ENCODE measurements at regions not wholly inside any gene's neighbourhood (a gene's known extent, or its start where the extent isn't known, plus 50 kb on each side); places are given as distances from the start of the nearest gene placed in this dataset.
"Not testable (repeated sequence)": the region's sequence is repeated elsewhere in the genome, so short reads cannot be mapped to it uniquely, and the experiment has no call there.

- no peak for DNase-seq (ENCODE audit: low read depth)
Observed at GRCh38 chr1:192418552-192419285, 101.9 kb downstream of the RGS21 start.

DNA sequence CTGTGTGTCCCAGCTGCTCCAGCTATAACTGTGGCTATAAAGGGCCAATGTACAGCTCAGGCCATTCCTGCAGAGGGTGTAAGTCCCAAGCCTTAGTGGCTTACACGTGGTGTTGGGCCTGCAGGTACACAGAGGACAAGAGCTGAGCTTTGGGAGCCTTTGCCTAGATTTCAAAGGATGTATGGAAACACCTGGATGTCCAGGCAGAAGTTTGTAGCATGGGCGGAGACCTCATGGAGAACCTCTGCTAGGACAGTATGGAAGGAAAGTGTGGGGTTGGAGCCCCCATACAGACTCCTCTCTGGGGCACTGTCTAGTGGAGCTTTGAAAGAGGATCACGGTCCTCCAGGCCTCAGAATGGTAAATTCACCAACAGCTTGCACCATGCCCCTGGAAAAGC, 113.9 kb downstream of the RGS21 start:
- no peak for DNase-seq (ENCODE audit: low read depth)

DNA sequence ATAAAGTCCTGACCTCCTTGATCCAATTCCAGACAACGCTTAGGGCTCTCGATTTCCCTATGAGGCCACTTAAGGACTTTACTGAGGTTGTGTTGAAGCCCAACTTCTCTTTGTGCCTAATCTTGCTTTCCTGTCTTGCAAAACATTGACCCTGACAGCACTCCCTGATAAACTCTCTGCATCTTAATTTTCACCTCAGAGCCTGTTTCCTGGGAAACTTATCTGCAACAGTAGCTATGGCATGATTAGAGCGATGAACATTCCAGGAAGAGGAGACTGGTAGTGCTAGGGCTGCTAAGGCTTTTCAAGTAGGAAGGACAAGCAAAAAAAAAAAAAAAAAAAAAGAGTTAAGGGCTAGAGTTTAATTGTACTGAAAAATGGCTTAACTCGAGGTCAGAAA, 118.9 kb downstream of the RGS21 start:
- no peak for DNase-seq (ENCODE audit: low read depth)

GRCh38 chr1:192436441-192437078, 119.8 kb downstream of the RGS21 start:
- no peak for DNase-seq (ENCODE audit: low read depth)

- no peak for DNase-seq (ENCODE audit: low read depth)
Observed at GRCh38 chr1:192438737-192439136, 121.9 kb downstream of the RGS21 start.

- DNase-seq (ENCODE audit: low read depth) = no peak
Observed at GRCh38 chr1:192439373-192440025, 122.7 kb downstream of the RGS21 start.

DNA sequence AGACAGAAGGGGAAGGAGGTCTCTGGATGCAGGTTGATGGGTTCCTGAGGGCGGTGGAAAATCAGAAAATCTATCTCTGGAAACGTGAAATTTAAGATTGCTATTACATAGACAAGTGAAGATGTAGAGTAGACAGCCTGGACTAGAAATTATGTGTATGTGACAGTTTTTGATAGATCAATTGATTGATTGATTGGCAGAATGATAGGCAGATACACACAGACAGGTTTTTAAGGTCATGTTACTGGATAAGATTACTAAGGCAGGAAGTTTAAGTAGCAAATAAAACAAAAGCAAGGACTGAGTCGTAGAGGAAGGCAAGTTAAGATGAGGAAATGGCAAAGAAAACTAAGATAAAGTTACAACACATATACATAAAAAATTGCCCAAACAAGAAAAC, 124.7 kb downstream of the RGS21 start:
- DNase-seq (ENCODE audit: low read depth) = no peak

- no peak for DNase-seq (ENCODE audit: low read depth)
Observed at GRCh38 chr1:192442736-192443135, 125.9 kb downstream of the RGS21 start.

DNA sequence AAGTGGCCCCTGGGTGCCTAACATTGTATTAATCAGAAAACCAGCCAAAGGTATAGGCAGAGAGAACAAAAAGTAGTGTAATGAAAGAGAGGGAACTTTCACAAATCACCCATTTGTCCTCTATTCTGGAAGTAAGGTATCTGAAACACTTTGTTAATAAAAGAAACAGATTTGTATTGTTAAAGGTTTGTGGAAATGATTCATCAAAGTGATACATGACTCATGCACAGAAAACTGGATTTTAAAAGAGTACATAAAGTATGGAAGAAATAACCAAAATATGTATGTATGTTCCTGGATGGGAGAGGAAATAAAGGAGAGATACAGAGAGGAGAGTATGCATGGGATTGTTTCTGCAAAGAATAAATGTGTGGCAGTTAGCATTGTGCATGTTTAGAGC, 126.8 kb downstream of the RGS21 start:
- DNase-seq (ENCODE audit: low read depth) = no peak

GRCh38 chr1:192445241-192445640, 128.4 kb downstream of the RGS21 start:
- no peak for DNase-seq (ENCODE audit: low read depth)

- peak; percentile 21 for DNase-seq (ENCODE audit: low read depth)
Observed at GRCh38 chr1:192445839-192446489, 129.2 kb downstream of the RGS21 start.

DNA sequence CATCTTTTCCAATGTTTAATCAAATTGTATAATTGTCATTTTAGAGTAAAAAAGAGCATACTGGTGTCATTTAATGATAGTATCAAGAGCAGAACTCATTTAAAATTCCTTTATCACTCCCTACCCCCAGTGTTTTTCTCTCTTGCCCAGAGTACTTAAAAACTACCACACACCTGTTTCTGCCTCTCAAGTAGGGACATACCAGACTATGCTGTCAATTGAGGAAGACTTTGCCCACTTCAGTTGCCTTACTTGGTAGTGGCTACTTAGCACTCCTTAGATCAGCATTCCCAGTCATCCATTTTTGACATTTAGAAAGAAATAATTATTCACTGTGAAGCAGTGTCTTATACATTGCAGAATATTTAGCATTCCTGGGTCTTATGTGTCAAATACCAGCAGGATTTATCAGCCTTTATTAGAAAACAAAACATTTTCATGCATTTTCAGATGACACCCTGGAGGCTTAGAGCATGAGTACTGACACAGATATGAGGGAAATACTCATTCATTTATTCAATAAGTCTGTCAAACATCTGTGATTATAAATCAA, 127.5 kb upstream of the RGS1 start:
- DNase-seq (ENCODE audit: low read depth) = no peak

- DNase-seq (ENCODE audit: low read depth) = no peak
Observed at GRCh38 chr1:192453360-192453992, 122.1 kb upstream of the RGS1 start.

- no peak for DNase-seq (ENCODE audit: low read depth)
Observed at GRCh38 chr1:192459467-192459866, 116.1 kb upstream of the RGS1 start.

DNA sequence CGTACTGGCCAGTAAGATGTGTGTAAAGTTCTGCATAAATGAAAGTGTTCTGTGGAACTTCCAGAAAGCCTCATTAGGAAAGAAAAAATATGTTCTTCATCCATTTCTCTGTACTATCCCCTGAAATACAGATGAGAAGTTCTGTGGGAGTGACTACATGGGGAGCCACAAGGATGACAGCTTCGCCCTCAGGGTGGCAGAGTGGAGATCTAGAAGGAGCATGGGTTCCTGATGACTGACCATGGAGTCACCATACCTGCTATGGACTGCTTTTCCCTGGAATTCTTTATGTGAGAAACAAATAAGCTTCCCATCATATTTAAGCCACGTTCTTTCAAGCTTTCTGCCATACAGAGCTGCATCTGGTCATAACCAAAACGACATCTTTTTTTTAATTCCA, 113.9 kb upstream of the RGS1 start:
- no peak for DNase-seq (ENCODE audit: low read depth)

DNA sequence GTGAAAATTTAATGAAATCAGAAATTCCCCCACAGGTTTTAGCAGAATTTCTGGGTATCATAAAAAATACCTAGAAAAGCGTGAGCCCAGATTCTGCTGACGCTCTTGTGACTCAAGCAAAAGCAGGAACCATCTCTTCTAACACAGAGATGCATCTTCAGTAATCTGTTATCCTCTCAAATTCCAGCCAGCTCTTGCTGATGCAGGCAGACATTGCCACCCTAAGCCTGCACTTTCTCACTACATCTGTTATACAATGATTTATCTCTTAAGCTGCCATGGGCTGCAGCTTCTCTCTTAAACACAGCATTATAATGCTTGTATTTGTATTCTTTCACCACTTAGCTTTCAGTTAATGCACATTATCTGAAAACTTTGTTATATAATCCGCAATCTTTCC, 113.0 kb upstream of the RGS1 start:
- no peak for DNase-seq (ENCODE audit: low read depth)

DNA sequence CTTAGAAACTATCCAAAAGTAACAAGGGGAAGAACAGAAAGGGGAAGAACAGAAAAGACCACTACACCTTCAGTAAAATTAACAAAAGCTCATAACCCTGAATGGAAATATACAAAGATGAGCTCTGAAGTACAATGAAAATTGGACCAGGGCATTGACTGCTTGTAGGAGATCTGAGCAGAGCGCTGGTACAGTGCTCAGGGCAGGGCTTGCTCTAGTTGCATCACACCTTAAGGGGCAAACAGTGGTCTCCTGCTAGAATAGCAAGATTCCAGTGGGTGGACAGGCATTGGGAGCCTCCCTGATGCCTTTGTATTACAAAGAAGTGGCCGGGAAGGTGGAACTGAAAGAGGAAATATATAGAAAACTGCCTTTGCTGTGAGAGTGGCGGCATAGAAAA, 111.9 kb upstream of the RGS1 start:
- no peak for DNase-seq (ENCODE audit: low read depth)

- not testable (repeated sequence) for DNase-seq (ENCODE audit: low read depth)
Observed at GRCh38 chr1:192465221-192465620, 110.4 kb upstream of the RGS1 start.

- no peak for DNase-seq (ENCODE audit: low read depth)
Observed at GRCh38 chr1:192474080-192474683, 101.4 kb upstream of the RGS1 start.

- no peak for DNase-seq (ENCODE audit: low read depth)
Observed at GRCh38 chr1:192475329-192475728, 100.2 kb upstream of the RGS1 start.

DNA sequence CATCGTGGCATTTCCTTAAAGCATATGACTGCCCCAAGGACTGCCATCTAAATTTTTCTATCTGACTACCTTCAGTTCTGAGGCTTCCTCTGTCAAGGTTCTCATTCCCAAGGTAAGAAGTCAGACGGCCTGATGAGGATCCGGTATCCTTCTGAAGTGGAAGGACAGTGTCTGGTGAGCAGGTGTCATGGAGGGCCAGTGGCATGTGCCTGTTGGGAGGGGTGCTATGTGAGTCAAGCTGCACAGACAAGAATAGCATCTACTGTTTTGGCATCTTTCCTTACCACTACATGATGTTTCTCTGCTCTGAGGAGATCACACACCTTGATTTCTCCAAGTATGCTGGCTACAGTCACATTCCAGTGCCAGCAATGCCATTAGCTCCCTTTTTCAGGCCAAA, 99.6 kb upstream of the RGS1 start:
- DNase-seq (ENCODE audit: low read depth) = no peak

All from stimulated activated CD8-positive, alpha-beta memory T cell treated with anti-CD3 and anti-CD28 coated beads, Interleukin-7, amount 100 ng/mL, for 24 hours (primary cell).